ENCODE measurements at regions not wholly inside any gene's neighbourhood (a gene's known extent, or its start where the extent isn't known, plus 50 kb on each side); places are given as distances from the start of the nearest gene placed in this dataset.

DNA sequence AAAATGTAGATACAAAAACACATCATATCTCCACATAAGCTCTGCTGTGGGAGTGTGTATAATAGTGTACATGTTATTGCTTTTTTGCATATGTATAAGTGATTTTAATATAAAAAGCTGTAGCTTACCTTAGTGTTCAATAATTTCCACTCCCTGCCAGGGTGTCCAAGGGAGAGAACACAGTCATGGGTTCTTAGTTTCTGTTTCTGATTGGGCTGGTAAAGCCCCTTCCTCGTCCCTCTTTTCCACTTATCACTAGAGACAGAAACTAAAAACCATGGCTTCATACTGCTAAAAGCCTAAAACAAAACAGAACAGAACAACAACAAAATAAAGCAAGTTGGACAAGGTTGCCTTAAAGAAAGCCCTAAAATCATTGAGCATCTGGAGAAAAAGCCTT, 74.4 kb upstream of the S1PR3 start:
- TF ChIP-seq SP1 (IDR thresholded peaks at IDR 0.05) = no peak
- TF ChIP-seq, protein P1, sequence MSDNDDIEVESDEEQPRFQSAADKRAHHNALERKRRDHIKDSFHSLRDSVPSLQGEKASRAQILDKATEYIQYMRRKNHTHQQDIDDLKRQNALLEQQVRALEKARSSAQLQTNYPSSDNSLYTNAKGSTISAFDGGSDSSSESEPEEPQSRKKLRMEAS (IDR thresholded peaks at IDR 0.05) = no peak
- TF ChIP-seq, protein P2, sequence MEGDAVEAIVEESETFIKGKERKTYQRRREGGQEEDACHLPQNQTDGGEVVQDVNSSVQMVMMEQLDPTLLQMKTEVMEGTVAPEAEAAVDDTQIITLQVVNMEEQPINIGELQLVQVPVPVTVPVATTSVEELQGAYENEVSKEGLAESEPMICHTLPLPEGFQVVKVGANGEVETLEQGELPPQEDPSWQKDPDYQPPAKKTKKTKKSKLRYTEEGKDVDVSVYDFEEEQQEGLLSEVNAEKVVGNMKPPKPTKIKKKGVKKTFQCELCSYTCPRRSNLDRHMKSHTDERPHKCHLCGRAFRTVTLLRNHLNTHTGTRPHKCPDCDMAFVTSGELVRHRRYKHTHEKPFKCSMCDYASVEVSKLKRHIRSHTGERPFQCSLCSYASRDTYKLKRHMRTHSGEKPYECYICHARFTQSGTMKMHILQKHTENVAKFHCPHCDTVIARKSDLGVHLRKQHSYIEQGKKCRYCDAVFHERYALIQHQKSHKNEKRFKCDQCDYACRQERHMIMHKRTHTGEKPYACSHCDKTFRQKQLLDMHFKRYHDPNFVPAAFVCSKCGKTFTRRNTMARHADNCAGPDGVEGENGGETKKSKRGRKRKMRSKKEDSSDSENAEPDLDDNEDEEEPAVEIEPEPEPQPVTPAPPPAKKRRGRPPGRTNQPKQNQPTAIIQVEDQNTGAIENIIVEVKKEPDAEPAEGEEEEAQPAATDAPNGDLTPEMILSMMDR (IDR thresholded peaks at IDR 0.05; ENCODE audit: low read depth, low read length, missing input control) = no peak
- TF ChIP-seq EGR1 (IDR thresholded peaks at IDR 0.05; ENCODE audit: low read depth in 2 of 2) = no peak
- TF ChIP-seq YY1 (IDR thresholded peaks at IDR 0.05) = no peak
- TF ChIP-seq, protein P3, sequence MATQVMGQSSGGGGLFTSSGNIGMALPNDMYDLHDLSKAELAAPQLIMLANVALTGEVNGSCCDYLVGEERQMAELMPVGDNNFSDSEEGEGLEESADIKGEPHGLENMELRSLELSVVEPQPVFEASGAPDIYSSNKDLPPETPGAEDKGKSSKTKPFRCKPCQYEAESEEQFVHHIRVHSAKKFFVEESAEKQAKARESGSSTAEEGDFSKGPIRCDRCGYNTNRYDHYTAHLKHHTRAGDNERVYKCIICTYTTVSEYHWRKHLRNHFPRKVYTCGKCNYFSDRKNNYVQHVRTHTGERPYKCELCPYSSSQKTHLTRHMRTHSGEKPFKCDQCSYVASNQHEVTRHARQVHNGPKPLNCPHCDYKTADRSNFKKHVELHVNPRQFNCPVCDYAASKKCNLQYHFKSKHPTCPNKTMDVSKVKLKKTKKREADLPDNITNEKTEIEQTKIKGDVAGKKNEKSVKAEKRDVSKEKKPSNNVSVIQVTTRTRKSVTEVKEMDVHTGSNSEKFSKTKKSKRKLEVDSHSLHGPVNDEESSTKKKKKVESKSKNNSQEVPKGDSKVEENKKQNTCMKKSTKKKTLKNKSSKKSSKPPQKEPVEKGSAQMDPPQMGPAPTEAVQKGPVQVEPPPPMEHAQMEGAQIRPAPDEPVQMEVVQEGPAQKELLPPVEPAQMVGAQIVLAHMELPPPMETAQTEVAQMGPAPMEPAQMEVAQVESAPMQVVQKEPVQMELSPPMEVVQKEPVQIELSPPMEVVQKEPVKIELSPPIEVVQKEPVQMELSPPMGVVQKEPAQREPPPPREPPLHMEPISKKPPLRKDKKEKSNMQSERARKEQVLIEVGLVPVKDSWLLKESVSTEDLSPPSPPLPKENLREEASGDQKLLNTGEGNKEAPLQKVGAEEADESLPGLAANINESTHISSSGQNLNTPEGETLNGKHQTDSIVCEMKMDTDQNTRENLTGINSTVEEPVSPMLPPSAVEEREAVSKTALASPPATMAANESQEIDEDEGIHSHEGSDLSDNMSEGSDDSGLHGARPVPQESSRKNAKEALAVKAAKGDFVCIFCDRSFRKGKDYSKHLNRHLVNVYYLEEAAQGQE (IDR thresholded peaks at IDR 0.05) = no peak
- TF ChIP-seq JUND (IDR thresholded peaks at IDR 0.05) = no peak
- no peak for TF ChIP-seq HNF4A (conservative IDR thresholded peaks at IDR 0.05)
- TF ChIP-seq TAF1 (conservative IDR thresholded peaks at IDR 0.05) = no peak
- no peak for TF ChIP-seq RXRA (IDR thresholded peaks at IDR 0.05)
- TF ChIP-seq, protein P4, sequence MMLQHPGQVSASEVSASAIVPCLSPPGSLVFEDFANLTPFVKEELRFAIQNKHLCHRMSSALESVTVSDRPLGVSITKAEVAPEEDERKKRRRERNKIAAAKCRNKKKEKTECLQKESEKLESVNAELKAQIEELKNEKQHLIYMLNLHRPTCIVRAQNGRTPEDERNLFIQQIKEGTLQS (IDR thresholded peaks at IDR 0.05) = no peak
- TF ChIP-seq FOXA2 (IDR thresholded peaks at IDR 0.05) = no peak
- no peak for TF ChIP-seq RAD21 (IDR thresholded peaks at IDR 0.05)

All from liver (tissue), 3 donors.